NCI-H128 (cell line): ENCODE measurements at regions not wholly inside any gene's neighbourhood (a gene's known extent, or its start where the extent isn't known, plus 50 kb on each side); places are given as distances from the start of the nearest gene placed in this dataset.

Experiments
- DNase-seq: peaks from one replicate; lab custom pipeline; 2025; ENCODE audit not compliant: unreplicated experiment; lab: John Stamatoyannopoulos, UW

DNA sequence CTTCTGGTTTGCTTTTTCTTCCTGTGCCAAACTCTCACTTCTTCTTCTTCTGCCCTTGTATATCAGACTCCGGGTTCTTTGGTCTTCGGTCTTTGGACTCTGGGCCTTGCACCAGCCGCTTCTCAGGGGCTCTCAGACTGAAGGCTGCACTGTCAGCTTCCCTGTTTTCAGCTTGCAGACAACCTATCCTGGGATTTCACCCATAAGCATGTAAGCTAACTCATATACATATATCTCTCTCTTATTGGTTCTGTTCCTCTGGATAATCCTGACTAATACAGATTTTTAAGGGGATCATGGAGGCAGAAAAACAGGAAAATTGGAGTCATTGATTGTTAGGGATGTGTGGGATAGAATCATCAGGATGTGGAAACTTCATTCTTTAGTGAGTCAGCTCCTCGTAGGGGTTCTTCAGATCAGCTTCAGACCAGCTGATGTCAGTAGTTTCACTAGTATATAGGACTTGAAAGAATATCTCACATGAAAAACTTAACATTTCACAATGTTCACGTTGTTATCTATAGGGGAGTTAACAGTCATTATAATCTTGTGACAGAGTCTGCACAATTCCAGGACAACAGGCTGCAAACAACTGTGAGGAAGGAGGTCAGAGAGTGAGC lies 102.9 kb downstream of the RASSF9 start:
- DNase-seq, result no peak

DNA sequence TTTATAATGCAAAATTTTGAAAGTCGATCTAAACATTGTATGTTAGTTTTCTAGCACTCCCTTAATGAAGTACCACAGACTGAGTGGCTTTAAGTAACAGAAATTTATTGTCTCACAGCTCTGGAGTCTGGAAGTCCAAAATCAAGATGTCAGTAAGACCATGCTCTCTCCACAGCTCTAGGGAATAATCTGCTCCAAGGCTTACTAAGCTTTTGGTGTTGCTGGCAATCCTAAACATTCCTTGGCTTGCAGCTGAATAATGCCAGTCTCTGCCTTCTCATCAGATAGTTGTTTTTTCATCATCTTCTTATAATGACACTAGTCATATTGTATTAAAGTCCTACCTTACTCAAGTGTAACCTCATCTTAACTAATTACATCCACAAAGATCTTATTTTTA lies 102.2 kb downstream of the RASSF9 start:
- DNase-seq, result no peak

DNA sequence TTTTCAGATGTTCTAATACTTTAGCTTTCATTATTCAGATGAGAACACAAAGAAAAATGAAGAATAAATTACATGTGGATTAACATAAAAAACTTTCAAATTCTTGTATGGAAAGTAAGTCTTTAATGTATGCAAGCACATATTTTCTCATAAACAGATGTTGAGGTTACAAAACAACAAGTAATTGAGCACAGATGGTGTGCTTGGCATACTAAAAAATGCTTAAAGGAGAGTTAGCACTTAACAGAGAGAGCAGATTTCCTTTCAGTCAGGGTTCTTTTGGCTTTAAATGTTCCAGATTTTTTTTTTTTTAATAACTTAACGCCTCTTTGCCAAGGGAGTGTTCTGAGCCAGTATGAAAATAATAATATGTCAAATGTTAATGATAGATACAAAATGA lies 96.0 kb downstream of the RASSF9 start:
- no peak for DNase-seq

DNA sequence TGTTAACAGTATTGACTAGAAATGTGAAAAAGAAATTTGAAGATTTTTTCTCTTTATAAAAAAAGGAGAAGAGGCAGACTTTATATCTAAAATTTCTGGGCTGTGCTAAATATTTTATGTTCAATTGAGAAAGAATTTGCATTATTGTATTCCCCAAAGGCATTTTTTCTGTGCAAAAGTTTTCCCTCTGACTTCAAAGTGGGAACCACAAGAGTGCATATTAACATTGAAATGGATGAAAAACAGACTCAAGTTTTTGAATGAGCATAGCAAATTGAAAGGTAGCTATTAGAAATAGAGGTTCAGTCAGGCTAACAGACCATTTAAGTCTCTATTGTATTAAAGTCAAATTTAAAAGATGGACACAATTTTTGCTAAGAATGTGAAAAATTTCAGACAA lies 95.2 kb downstream of the RASSF9 start:
- DNase-seq, result no peak

DNA sequence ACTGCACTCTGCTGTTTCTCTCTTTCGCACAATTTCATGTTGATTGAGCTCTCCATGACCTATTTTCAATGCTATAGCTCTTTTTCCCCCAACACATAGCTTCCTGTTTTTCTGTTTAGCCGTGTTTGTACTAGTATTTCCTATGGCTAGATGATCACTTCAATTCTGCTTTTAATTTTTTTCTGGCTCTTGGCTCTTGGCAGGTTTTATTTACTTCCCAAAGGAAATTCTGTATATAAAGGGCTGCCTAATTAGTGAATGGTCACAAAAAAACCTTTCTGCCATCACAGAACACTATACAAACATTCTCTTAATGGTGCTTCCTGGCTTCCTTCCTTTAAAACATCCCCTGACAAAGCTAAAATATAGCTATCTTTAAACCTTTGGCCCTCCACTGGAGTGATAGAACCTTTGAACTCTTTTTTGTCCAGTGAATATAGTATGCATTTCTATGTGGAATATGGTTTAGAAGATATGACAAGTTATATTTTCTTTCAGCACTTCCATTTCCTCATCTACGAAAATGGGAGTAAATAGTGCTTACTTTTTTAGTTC lies 88.2 kb downstream of the RASSF9 start:
- DNase-seq, result no peak
